Renal cortical epithelial cell (primary cell): ENCODE measurements at regions not wholly inside any gene's neighbourhood (a gene's known extent, or its start where the extent isn't known, plus 50 kb on each side); places are given as distances from the start of the nearest gene placed in this dataset.
A peak's percentile ranks its signal among the peaks of the same experiment; 100 is the strongest.
"Not testable (repeated sequence)": the region's sequence is repeated elsewhere in the genome, so short reads cannot be mapped to it uniquely, and the experiment has no call there.

Experiments used
- DNase-seq: peaks from one replicate; pipeline ENCODE4 v3.0.0-alpha.2; 2011; ENCODE audit warnings: low read depth

DNA sequence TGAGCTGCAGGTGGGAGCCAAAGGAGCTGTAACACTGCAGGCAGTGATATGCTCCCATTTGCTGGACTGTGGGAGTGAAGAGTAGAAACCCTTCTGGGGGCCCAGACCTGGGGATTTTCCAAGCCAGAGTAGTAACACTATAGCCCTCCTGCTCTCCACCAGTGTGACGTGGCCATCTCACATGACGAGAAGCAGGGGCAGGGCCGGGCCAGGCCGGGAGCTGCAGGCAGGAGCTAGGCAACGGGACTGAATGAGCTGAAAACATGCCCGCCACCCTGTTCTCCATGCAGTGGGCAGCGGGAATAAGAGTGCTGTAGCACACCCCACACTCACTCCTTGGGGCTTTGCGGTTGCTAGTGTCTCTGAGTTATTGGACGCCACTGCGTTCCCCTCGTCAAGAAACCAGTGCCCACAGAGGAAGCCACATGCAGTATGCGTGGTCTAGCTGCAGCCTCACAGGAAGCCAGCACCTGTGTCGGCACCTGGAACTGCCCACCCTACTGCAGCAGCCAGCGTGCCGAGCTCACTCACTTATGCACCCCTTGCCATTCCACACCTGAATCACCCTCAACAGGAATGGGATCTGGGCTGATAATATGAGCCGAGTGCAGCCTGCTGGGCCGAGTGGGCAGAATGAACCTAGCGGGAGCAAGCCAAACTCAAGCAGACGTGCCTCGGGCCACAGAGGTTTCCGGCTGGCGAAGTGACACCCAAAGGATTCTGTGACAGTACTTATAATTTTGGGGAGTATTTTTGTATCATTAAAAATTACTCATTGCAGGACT lies 1389.6 kb downstream of the KCNT2 start:
- no peak for DNase-seq

DNA sequence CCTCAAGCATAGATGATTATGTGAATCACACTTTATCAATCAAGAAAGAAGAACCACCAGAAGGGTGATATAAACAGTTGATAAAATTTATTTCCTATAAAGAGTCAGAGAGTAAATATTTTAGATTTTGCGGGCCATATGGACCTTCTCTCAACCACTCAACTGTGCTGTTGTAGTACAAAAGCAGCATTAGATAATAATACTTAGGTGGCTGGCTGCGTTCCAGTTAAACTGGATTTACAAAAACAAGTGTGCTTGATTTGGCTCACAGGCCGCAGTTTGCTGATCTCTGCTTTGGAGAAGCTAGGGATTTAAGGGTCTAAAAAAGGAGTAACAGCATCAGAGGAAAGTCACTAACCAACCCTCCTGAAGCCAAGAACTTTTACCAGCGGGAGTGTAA lies 1406.0 kb downstream of the KCNT2 start:
- no peak for DNase-seq

DNA sequence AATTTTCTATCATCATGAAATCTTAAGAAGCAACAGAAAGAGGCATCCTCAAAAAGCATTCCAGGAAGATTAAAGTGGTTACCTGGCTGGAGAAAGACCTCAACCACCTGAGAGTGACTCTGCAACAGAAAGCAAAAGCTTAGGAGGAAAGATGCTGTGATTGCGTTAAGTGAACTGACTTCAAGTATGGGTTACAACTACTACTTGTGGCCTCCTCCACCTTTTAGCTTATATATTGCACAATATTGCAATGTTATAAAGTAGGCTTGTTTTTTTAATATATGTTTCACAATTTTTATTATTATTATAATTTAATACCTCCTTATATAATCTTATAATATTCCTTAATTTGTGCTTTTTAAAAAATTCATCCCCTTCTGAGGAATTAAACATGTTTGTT lies 1407.5 kb downstream of the KCNT2 start:
- DNase-seq = no peak

DNA sequence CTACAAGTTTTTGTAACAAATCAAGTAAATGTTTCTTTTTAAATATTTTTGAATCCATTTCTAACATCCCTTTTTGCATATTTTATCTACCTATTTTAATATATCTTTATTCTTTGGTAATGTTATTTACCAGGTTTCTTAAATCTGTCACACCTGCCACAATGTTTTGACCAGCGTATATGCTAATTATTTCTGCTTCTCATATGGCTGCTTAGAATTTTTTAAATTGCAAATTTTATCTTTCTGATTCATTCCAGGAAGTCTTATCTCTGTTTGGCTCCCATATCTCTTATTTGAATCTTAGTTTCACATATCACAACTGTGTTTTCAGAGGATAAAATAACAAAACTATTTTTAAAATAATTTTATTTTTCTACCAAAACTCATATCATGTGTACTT lies 1411.1 kb downstream of the KCNT2 start:
- DNase-seq = no peak

DNA sequence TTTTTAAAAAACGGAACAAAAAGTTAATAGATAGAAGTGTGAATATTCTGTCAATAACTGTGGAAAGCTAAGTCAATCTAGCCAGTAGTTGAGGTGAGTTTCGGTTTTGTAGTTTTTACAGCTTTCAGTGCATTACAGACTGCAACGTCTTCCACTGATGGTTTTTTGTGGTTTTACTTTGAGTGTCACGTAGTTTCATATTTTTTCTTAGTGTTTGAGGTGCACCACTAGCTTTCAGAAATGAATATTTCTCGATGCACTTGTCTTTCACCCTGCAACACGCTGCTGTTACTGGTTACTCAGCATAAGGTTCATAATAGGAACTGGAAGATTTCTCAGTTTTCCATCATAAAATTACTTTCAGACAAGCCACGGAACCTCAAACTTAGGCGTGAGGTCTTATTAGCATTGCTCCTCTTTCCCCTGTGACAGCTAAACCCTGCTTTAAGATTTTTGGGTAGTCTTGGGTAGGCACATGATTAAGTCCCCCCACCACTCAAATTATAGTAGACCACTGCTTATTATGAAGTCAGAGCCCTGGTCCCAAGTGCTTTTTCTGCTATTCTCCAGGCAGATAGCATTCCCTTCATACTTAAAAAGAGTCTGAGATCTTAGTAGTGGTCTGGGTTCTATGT lies 1412.7 kb downstream of the KCNT2 start:
- DNase-seq = no peak

DNA sequence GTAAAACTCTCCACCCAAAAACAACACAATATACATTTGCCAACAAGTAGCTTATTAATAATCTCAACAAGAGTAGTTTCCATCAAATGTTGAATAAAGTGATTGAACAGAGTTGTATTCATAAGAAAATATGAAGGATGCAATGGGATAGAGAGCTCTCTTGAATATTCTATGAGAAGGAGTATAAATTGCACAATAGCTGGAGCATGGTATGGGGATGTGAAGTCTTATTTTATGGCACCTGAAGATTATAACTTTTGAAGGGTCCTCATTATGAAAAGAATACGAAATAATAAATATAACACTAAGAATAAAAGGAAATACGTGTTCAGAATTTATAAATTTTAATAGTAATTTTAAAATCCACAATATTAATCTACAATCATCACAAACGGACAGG lies 1415.1 kb downstream of the KCNT2 start:
- DNase-seq = no peak

DNA sequence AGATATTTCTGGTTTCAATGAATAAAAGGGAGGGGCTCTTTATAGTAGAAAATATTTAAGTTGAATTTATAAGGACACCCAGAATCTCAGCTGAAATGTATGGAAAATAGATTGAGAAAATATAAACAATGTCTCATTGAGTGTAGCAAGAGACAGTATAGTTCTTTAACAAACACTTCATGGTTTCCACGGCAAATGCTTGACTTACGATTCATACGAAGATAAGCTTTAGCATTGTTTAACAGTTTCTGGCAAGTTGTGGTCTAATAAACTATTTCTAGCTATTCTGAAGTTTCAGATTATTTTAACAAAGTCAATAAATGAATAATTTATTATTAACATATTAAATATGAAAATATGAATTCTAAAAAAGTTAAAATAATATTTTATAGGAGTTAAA lies 1419.4 kb downstream of the KCNT2 start:
- no peak for DNase-seq

DNA sequence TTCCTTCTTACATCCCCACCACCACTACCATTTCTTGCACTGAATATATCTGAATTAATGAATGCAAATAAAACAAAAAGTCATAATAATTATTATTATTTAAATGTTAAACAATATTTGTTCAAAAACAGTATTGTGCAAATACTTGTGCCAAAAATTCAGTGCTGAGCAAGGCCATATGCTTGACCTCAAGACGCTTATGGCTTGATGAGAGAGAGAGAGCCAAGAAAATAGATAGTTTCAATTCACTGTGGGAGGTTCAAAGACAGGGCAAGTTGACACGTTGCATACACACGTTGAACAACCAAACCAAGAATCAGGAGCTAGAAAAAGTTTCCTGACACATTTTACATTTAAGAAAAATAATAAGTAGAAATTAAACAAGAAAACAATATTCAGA lies 1421.7 kb downstream of the KCNT2 start:
- no peak for DNase-seq

DNA sequence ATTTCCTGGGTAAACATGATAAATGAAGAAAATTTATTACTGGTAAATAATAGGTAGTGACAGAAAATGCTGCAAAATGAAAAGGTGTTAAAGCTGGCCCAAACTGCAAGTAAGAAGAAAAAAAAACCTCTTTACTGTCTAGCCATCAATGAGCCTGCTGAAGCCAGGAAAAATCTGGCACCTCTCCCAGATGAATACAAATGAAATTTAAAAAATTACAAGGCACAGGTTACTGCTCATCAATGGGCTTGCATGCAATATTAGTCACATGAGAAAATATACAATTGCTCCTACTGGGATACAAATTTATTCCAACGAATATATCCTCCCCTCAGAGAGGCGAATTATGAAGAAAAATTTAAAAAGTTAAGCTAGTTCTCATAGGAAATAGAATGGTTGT lies 1422.5 kb downstream of the KCNT2 start:
- no peak for DNase-seq

DNA sequence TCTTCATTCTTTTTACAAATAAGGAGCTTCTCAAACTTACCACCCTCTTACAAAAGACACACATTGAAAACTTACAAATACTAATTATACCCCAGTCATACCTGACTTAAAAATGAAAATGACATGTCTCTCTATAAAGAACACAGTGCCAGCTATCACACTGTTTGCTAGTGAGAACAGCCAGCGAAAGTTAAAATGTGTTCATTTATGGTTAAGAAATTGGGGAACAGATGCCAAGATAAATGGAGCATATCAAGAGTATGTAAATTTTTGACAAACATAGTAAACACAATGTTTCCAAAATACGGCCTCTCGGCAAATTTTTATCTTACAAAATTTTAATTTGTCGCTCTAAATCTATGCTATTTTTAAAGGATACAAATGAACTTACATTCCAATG lies 1422.9 kb downstream of the KCNT2 start:
- DNase-seq = no peak

DNA sequence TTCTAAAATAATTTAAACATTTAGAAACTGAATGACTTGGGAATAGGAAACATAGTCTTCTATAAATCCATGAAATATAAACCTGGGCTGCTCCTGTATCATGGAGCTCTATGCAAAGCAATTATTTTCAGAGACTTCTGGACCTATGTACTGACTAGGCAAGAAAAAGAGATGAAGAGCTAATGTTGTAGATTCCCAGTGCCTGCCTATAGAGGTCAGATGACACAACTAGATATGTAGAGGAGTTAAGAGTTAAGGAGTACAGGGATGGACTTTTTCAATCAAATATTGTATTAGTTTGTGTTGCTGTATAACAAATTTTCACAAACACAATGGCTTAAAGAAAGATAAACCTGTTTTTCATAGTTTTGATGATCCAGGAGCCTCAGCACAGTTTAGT lies 1434.5 kb downstream of the KCNT2 start:
- DNase-seq = no peak

DNA sequence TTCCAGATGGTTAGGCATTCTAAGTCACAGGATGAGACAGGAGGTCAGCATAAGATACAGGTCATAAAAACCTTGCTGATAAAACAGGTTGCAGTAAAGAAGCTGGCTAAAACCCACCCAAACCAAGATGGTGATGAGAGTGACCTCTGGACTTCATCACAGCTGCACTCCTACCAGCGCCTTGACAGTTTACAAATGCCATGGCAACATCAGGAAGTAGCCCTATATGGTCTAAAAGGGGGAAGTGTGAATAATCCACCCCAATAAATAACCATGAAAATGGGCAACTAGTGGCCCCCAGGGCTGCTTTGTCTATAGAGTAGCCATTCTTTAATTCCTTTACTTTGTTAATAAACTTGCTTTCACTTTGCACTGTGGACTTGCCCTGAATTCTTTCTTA lies 1448.4 kb downstream of the KCNT2 start:
- not testable (repeated sequence) for DNase-seq

DNA sequence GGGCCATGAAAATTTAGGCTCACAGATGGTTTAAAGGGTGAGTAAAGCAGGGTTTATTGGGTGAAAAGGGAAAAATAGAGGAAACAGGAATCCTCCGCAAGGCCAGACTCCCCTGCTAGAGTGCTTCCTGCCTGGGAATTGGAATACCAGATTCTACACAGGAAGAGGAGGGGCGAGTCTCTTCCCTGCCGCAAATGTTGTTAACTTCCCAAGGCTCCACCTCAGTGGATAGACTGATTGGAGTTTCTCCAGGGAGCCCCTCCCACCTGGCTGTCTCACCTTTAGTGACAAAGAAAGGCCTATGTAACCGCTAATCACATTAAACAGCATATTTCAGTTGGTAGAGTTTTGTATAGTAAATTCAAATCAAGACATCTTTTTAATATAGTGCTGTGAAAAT lies 1450.1 kb downstream of the KCNT2 start:
- DNase-seq = no peak

DNA sequence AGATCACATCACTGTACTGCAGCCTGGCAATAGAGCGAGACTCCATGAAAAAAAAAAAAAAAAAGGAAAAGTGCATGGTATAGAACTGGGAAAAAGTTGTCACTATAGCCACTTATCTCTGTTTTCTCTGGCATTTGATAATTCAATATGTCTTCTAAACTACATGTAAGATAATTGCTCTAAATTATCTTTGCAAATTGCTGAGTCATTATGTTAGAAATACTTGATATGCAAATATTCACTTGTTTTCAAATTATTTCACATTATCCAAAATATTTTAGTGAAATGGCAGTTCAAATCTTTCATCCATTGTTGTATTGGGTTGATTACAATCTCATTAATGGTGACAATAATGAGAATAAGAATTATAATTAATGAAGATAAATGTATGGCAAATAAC lies 1455.1 kb downstream of the KCNT2 start:
- DNase-seq = no peak

DNA sequence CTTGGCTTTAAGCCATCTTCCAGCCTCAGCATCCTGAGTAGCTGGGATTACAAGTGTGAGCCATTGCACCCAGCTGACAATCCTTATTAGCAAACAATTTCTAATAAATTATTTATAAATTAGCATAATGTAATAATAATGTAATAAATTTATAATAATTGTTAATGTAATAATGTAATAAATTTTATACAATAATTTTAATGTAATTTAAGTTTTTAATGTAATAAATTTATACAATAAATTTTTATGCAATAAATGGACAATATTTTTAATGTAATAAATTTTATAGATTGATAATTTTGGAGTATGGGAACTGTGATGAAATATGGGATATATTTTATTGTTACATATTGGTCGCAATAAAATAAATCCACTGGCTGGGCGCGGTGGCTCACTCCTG lies 1457.5 kb downstream of the KCNT2 start:
- no peak for DNase-seq

DNA sequence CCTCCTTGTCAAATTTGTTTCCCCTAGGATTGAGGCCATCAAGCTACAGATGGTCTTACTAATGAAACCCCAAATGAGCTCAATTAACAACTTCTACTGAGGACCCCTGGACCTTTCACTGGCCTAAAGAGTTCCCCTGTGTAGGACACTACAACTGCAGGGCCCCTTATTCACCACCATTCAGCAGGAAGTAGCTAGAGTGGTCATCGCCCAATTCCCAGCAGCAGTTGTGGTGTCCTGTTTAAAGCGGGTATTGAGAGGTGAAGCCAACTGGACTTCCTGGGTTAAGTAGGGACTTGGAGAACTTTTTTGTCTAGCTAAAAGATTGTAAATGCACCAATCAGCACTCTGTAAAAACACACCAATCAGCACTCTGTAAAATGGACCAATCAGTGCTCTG lies 1466.9 kb downstream of the KCNT2 start:
- no peak for DNase-seq

DNA sequence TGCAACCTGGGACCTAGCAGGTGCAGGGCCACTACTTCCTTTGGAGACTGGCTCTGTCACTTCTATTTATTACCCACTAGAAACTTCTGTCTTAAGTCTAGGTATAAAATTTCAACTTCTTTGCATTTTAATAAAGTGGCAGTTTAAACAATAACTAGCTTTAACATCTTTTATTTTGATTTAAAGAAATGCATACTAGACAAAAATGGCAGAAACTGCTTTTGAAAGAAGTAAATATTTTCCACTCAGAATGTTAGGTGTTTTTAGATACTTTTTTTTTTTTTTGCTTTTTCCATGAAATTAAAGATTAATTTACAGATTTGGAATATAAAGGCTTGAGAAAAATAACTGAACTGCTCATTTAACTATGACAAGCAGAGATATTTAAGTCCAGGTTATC lies 1477.6 kb downstream of the KCNT2 start:
- DNase-seq = no peak

DNA sequence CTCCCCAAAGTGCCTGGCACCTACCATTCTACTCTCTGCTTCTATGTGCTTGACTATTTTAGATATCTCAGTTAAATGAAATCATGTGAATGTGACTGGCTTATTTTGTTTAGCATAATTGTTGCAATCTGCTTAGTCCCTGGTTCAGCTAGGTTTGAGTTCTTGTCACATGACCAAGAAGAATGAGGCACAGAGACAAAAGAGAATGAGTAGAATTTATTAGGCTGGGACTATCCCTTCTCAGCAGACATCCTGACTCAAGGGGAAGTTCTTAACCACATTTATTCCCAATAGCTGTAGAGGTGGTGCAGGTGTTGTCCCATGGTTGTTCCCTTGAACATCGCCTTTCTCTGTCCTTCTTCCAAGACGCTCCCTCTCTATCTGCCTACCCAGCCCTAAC lies 1485.7 kb downstream of the KCNT2 start:
- DNase-seq = no peak

DNA sequence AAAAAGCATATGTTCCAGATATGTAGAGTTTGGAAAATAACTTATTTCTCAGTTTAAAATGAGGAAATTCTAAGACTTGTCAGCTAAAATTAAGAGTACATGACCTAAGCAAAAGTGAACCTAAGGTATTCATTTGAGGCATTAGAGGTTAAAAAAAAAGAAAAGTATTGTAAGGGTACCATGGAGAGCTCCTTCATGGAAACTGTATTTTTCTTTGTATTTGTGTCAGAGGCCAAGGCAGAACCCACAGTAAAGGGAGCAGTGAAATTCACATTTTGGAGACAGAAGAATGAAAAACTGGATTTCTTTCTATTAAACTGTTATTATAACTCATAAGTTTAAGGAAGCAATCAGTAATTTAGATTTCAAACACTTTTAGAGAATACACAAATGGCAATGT lies 1494.8 kb downstream of the KCNT2 start:
- no peak for DNase-seq

DNA sequence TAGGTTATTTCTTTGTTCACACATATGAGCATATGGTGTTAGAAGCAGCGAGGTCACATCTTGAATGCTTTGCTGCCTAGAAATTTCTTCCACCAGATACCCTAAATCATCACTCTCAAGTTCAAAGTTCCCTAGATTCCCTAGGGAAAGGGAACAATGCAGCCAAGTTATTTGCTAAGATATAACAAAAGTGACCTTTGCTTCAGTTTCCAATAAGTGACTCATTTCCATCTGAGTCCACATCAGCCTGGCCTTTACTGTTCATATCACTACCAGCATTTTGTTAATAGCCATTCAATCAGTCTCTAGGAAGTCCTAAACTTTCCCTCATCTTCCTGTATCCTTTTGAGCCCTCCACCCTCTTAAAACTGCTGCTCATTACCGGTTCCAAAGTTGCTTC lies 1502.5 kb downstream of the KCNT2 start:
- DNase-seq = no peak

DNA sequence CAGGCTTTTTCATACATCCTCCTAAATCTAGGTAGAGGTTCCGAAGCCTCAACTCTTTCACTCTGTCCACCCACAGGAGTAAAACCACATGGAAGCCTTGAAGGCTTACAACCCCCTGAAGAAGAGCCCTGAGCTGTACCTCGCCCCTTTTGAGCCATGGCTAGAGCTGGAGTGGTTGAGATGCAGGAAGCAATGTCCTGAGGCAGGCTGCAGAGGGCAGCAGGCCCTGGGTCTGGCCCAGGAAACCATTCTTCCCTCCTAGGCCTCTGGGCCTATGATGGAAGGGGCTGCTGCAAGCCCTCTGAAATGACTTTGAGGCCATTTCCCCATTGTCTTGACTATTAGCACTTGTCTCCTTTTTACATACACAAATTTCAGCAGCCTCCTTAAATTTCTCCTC lies 1503.0 kb downstream of the KCNT2 start:
- DNase-seq = no peak

DNA sequence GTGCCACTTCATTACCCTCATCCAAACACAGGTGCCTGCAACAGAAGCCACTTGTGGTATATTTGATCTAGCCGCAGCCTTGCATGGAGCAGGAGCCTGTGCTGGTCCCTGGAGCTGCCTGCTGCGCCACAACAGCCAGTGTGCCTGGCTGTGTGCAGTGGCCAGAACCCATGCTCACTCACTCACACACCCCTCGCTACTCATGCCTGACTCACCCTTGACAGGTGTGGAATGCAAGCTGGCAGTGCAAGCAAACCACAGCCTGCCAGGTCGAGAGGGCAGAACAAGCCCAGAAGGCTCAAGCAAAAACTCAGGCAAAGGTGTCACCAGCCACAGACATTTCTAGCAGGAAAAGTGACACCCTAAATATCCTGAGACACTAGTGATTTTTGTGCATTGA lies 1510.9 kb downstream of the KCNT2 start:
- DNase-seq = peak; percentile 15

DNA sequence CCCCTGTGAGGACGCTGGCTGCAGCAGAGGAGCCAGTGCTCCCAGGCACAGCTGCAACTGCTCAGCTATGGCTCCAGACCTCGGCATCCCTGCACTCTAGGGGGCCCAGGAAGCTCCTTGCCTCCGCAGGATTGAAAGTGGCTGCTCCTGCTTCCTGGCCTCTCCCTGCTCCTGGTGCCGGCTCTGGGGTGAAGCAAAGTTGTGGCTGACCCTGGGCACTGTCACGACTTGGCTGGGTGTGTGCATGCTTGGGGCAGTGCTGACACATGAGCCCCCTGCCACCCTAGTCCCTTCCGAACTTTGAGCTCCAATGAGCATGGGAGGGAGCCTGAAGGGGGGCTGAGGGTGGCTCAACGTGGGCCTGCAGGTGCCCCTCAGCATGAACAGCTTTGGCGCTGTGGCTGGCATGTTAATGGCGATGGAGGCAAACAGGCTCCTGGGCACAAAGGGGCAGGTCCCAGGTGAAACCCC lies 1512.2 kb downstream of the KCNT2 start:
- DNase-seq = no peak

DNA sequence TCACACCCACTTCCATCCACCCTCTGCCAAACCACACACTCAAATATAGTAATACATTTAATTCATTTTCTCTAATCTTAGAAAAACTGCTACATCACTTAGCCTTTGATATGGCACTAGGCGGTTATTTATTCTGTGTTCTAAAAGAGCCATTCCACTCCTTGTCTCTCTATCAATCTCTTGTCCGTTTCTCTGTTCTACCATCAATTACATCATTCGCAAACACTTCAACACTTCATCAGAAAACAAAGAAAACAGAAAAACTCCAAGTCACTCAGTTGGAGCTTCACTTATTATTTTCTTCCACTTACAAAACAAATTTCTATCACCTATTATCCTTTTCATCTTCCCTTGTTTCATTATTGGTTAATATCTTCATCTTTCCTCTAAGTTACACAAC lies 1523.0 kb downstream of the KCNT2 start:
- no peak for DNase-seq
